D341Med (cell line): ENCODE measurements at regions not wholly inside any gene's neighbourhood (a gene's known extent, or its start where the extent isn't known, plus 50 kb on each side); places are given as distances from the start of the nearest gene placed in this dataset.

Experiments
- DNase-seq: peaks from one replicate; pipeline ENCODE4 v3.0.0; 2012; ENCODE audit warnings: low spot score

DNA sequence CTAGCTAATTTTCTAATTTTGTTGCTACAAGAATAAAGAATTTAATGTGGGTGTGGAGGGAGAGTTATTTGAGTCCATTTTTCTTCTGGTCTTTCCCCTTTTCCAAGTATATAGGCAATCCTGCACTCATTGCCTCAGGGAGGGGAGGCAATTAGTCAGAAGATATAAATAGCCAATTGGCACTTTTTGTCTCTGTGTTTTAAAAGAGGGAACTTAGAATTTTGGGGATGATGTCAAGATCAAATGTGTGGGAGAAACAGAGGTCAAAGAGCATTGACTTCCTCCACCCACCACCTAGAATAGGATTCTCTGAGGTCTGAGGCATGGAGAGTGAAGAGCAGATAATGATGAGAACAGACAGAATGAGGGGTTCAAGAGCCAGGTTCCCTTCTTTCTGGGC, 120.3 kb upstream of the ZC3H12C start:
- DNase-seq = no peak

DNA sequence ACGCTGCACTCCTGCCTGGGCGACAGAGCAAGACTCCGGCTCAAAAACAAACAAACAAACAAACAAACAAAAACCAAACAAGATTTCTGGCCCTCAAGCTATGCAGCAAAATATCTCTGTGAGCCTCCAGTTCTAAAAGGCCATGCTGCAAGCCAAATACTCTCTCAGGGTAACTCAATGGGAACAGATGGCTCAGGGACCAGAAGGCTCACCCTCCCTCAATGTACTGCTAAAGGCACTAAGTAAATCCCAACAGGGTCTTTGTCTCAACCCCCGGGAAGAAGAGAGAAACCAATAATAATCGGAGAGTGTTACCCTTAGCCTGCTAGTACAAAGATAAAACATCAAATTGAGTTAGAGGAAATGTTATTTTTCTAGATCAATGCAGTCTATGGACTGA, 119.7 kb upstream of the ZC3H12C start:
- DNase-seq = no peak

DNA sequence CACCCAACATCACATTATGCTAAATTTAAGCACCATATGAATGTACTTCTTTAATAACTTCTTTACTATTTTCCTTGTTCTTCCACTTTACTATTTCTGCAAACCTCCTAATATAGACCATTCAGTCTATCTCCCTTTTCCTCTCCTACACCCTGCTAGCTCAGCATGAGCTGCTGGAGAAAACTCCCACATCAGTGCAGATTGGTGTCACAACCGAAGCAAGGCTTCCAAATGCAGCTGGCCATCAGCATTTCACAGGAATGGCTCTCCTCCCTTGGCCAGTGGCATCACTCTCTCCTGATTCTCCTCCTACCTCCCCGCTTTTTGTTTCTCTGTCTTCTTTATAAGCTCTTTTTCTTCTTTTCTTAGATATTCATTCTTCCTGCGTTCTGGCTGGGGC, 118.7 kb upstream of the ZC3H12C start:
- no peak for DNase-seq

DNA sequence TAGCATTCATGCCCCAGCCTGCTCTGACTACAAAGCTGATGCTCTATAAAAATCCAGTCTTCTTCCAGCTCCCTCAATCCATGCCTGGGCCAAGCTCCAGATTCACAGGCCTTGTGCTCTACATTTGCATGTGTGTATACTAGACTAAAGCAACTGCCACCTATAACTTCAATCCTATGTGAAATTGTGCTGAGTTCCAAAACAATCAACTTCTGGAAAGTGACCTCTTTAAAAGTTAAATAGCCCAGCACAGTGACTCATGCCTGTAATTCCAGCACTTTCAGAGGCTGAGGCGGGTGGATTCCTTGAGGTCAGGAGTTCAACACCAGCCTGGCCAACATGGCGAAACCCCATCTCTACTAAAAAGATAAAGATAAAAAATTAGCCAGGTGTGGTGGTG, 114.3 kb upstream of the ZC3H12C start:
- DNase-seq = no peak

DNA sequence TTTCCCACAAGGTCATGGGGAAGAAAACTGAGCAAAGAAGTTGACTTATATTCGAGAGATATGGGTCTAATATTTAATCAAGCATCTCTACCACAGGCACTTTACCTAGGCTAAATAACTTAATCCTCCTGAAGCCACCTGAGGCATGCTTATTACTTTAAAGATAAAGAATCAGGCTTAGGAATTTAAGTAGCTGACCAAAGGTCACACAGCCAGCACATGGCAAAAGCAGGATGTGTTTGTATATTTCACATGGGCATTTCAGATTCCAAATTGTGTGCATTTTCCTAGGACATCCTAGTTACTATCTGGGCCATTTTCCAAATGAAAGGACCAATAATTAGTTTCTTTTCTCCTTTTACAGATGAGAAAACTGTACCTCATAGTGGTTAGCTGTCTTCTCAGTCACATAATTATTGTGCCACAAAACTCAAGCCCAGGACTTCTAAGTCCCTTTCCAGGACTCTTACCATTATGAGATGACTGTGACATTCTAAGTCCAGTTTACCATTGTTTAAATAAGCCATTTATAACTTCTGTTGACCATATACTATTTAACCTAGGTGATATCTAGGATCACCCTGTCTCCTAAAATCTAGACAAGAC, 112.1 kb upstream of the ZC3H12C start:
- no peak for DNase-seq

- DNase-seq = no peak
These were observed 109.8 kb upstream of the ZC3H12C start for GRCh38 chr11:109983358-109983757.

DNA sequence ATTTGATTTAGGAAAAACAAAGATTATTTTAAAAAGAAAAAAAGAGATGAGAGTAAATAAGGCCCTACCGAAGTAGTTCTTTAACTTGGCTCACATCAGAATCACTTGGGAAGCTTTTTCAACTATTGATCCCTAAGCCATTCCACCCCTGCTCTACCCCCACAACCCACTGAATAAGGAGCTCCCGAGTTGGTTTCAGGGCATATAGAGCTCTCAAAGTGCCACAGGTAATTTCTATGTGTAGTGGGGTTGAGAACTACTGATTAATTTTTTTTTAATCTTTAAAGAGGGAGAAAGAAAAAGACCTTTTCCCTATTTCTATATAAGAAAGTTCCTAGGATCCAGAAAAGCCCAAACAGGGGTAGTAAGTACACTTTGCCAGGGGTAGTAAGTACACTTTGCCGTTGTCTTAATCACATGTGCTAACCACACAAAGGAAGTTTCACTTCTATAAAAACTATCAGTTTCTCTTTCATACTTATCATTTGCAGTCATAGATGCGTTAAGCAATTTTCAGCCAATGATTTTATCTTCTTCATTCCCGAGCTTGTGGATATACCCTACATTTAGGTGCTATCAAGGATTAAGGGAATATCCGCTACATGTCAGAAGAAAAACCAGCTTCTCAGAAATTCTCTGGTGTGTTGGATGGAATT, 108.4 kb upstream of the ZC3H12C start:
- DNase-seq = no peak

- DNase-seq = no peak
These were observed 106.7 kb upstream of the ZC3H12C start for GRCh38 chr11:109986488-109986887.

DNA sequence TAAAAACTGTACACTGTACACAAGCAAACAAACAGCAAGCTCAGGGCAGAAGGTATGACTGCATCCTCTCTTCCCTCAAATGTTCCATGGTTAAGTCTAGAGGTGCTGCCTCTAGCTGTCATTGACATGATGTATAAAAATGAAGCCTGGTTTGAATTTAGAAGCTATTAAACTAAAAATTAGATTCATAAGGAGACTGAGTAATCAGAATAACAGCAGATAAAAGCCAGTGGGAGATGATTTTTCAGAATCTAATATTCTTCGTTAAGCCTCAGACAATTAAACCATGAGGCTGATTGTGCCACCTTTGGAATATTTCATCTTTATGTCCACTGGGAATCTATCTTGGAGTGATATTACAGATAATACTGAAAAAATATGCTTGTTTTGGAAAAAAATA, 101.4 kb upstream of the ZC3H12C start:
- no peak for DNase-seq

- no peak for DNase-seq
These were observed 99.4 kb upstream of the ZC3H12C start for GRCh38 chr11:109993786-109994185.

DNA sequence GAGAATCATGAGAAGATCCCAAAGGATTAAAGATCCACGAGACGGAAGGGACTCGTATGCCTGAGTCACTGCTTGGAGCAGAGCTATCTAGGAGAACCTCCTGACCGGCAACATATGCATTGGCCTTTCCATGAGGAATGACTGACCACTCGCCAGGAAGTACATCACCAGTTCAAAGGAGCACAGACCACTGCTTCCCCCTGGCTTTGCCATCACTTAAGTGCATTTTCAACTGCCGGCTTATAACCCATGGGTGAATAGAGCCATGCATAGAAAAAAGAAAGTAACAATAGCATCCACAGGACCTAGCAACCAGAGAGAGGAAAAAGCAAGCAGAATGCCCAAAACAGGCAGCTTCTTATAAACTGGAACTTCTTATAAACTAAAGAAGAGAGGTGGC, 98.3 kb upstream of the ZC3H12C start:
- DNase-seq = no peak

DNA sequence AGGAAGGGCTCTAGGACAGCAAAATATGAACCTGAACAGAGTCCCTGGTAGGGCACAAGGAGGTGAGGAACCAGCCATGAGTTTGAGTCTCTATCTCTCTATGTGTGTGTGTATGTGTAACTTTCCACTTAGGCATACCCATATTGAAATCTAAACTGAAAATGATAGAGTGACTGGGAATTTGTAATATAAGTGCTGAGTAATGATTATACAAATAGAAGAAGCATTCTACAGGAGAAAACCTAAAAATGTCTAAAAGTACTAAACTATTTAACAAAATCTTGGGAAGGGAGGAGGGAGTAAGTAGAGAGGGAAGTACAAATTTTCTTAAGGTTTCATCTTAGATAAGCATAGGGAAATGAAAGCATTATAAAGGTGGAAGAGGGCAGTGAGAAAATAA, 97.1 kb upstream of the ZC3H12C start:
- DNase-seq = no peak

DNA sequence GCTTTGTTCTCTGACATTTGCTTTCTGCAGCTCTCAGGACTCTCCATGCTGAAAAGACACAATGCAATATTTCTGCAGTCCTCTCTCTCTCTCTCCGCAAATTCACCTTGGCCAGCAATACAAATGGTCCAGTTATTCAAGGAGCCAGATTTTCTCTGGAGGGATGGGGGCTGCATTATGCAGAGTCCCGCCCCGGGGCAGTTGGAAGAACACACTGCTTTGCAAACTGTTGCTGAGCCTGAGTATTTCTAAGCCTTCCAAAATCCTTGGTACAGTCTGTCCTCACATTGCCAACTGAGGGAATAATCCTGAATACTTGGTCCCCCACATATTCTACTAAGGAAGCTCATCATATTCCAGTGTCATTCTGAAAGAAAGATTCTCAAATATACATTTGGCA, 94.3 kb upstream of the ZC3H12C start:
- DNase-seq = no peak

DNA sequence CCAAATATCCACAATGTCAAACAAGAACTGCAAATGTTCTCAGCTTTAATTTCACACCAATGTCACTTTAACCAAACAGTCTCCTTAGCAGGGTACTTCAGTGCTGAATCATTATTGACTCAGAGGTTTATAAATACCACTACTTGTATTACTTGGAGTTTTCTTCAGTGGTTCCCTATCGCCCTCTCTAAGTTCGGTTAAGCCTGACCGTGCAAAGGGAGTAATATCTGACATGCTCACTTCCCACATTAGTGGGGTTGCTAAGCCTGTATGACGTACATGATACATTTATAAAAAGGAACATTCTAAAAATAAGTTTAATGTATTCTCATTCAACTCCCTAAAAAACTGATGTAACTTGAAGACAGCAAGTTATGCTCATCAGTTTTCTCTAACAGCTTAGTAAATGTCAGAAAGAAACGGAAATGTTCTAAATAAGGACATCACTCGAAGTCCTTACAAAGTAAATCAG, 93.1 kb upstream of the ZC3H12C start:
- no peak for DNase-seq

DNA sequence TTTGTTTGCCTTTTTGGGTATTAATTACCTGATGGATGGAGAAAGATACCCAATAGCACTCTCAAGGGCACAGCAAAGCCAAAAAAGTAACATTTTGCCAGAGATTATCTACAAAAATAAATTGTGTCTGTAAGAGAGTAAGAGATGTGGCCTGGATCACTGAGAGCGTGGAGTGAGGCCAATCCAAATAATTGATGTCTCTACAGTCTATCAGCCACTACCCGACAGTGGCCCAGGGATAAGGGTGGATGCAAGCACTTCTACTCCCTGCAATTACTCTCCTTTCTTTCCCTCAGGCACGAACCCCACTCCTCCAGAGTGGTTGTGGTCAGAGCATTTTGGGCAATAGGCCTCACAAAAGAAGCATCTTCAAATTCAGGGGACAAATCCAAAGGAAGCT, 92.3 kb upstream of the ZC3H12C start:
- DNase-seq = no peak

- no peak for DNase-seq
These were observed 89.8 kb upstream of the ZC3H12C start for GRCh38 chr11:110003426-110003825.

GRCh38 chr11:110011595-110011994, 81.6 kb upstream of the ZC3H12C start:
- no peak for DNase-seq

- no peak for DNase-seq
These were observed 77.5 kb upstream of the ZC3H12C start for GRCh38 chr11:110015695-110016094.

DNA sequence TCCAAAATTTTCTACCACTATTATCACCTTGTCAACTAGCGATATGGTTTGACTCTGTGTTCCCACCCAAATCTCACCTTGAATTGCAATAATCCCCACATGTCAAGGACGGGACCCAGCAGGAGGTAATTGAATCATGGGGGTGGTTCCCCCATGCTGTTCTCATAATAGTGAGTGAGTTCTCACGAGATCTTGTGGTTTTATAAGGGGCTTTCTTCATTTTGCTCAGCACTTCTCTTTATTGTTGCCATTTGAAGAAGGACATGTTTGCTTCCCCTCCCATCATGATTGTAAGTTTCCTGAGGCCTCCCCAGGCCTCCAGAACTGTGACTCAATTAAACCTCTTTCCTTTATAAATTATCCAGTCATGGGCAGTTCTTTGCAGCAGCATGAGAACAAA, 73.5 kb upstream of the ZC3H12C start:
- DNase-seq = no peak

- DNase-seq = no peak
These were observed 70.6 kb upstream of the ZC3H12C start for GRCh38 chr11:110022548-110022947.

DNA sequence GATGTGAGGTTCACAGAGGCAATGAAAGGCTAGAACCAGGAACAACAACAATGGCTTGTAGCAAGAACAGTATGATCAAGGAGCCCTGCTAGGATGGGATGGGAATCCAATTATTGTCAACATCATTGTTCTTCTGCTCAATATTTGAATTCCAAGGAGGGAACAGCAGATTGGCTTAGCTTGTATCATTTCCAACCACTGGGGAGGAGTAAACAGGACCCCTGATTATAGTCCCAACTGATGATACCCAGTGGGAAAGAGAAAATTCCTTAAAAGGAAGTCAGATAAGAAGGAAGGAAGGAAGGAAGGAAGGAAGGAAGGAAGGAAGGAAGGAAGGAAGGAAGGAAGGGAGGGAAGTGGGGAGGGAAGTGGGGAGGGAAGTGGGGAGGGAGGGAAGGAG, 69.5 kb upstream of the ZC3H12C start:
- no peak for DNase-seq

DNA sequence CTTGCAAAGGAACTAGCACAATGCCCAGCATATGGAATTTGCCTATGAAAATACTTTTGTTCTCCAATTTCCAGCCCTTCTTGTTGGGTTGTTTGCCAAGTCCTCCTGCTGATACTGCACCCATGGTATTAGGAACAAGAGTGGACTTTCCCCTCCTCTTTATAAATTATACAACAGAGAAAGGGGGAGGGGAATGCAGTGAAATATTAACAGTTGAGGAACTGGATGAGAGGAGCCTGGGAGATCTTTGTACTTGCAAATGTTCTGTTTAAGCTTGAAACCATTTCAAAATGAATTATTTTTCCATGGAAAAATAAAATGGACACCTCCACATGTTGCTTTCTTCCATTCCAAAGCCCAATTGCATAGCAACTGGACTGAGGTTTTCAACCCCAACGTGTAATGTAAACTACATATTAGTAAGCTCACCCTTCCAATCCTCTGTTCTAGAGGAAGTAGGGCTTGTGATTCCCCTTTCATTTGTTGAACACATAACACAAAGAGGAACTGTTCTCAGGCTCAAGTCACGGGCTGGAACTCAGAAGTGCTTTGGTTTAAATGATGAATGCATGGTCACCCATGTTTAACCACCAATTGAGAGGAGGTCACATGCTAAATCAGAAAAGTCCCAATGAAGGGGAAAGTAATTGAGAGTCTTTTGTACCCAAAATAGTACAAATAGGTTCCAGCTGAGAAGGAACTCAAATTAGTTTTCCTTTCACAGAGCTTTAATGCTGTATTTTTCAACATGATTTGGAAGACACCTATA, 66.2 kb upstream of the ZC3H12C start:
- no peak for DNase-seq

DNA sequence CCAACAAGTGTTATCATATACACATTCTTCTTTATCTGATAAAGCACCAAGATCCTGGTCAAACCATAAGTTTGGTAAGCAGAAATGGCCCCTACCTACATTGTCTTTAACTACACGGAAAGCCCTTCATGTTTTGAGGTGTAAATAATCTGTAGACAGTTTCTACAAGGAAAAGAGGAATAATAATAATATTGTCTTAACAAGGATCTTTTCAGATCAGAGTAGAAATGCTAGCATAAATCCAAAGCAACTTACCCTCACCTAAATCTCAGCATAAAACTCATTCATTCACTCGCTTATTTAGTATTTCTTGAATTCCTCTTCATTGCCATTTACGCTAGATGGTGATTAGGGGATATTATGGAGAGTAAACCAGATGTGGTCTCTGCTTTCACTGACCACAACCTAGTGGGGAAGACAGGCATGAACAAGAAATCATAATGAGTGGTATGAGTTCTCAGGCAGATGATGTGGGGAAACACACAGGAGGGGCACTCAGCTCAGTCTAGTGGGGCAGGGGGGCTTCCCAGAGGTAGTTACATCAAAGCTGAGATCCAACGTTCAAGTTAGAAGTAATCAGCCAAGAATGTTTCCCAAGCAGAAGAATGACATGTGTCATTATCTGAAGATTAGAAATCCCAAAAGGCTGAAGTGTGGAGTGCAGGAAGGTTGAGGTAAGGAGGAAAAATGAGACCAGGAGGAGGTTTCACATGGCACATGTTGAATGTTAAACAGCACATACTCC, 65.4 kb upstream of the ZC3H12C start:
- DNase-seq = no peak
